ENCODE measurements at regions not wholly inside any gene's neighbourhood (a gene's known extent, or its start where the extent isn't known, plus 50 kb on each side); places are given as distances from the start of the nearest gene placed in this dataset.

GRCh38 chr13:109870696-109871370 is 84.5 kb upstream of the IRS2 start:
- Histone ChIP-seq H3K36me3 (no peaks in the 10 kb centered on the region), H3K27me3 (no peaks in the 10 kb centered on the region), H3K9me3 (no peaks in the 10 kb centered on the region), H3K27ac (no peak overlapping the region), H3K4me3 (no peak overlapping the region), H3K4me1 (peaks cover 0 to 34% (median 14%) of the 10 kb centered on the region in 4 donors)
- TF ChIP-seq, protein P1, sequence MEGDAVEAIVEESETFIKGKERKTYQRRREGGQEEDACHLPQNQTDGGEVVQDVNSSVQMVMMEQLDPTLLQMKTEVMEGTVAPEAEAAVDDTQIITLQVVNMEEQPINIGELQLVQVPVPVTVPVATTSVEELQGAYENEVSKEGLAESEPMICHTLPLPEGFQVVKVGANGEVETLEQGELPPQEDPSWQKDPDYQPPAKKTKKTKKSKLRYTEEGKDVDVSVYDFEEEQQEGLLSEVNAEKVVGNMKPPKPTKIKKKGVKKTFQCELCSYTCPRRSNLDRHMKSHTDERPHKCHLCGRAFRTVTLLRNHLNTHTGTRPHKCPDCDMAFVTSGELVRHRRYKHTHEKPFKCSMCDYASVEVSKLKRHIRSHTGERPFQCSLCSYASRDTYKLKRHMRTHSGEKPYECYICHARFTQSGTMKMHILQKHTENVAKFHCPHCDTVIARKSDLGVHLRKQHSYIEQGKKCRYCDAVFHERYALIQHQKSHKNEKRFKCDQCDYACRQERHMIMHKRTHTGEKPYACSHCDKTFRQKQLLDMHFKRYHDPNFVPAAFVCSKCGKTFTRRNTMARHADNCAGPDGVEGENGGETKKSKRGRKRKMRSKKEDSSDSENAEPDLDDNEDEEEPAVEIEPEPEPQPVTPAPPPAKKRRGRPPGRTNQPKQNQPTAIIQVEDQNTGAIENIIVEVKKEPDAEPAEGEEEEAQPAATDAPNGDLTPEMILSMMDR (IDR thresholded peaks at IDR 0.05): no peak
- DNase-seq: no peak
- intact Hi-C loops (cut with DNase I; ENCODE audit: low total_unique reads): no loop called here

DNA sequence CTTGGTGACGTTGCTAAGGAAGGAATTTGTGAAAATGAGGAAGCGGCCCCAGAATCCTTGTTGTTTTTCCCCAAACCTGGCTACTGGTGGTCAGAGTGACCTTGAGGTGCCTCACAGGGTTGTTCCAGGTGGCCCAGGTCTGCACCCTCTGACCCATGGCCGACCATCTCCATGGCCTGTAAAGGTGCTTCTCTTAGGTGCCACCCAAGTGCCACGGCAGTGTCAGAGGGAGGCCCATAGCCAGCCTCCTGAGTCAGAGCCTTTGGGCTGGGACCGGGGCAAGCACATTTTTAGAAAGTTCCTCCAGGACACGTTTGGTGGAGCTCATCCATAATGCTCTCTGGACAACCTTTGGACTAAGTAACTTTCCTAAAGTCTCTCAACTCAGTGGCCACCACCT is 83.9 kb upstream of the IRS2 start:
- TF ChIP-seq, protein P1 (IDR thresholded peaks at IDR 0.05): no peak
- DNase-seq: no peak
- Histone ChIP-seq H3K27ac (peak overlapping the region; percentile 29 to 48), H3K4me3 (peak overlapping the region; percentile 44 to 48), H3K27me3 (no peaks in the 10 kb centered on the region), H3K4me1 (peaks cover 0 to 28% (median 9%) of the 10 kb centered on the region in 4 donors), H3K36me3 (no peaks in the 10 kb centered on the region), H3K9me3 (no peaks in the 10 kb centered on the region)
- intact Hi-C loops (cut with DNase I; ENCODE audit: low total_unique reads): no loop called here

GRCh38 chr13:109869312-109870237 is 83.2 kb upstream of the IRS2 start:
- DNase-seq: peak; percentile 27 to 88
- no peaks in the 10 kb centered on the region for H3K27me3 ChIP-seq
- no peaks in the 10 kb centered on the region for H3K9me3 ChIP-seq
- peaks cover 0 to 21% (median 6%) of the 10 kb centered on the region in 4 donors for H3K4me1 ChIP-seq
- H3K27ac ChIP-seq: peak overlapping the region; percentile 29 to 48
- TF ChIP-seq, protein P1 (IDR thresholded peaks at IDR 0.05): no peak
- H3K4me3 ChIP-seq: peak overlapping the region; percentile 44 to 48
- no peaks in the 10 kb centered on the region for H3K36me3 ChIP-seq
- intact Hi-C loops (cut with DNase I; ENCODE audit: low total_unique reads): no loop called here

DNA sequence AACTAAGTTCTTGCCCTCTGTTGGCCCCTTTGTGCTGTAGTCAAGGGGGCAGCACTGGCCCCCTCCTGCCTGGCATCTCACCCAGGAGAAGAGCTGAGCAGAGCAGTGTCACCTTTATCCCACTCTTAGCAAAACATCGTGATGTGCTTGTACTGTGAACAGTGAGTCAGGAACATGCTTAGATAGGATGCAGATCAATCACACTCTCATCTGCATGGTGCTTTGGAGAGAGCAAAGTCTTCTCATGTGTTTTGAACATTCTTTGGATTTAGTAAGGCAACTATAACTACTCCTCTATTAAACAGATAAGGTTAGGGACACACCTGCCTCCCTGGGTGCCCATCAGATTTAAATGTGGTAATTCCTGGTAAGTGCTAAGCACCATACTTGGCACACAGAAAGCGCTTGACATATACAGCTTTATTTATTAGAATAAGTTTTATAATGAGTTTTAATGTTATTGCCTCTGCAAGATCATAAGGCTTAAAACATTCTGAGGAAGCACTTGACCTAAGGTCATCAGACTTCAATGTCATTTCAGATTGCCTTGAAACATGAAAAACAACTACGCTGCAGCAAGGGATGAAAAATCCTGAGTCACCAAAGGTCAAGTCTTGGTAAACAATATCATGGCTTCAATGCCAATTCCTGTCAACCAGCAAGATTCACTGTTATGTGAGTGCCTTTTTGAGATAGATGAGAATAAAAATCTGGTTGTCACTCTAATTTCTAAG is 82.4 kb upstream of the IRS2 start:
- Histone ChIP-seq H3K4me3 (peak overlapping the region; percentile 44 to 48), H3K9me3 (no peaks in the 10 kb centered on the region), H3K27ac (peak overlapping the region; percentile 29 to 48), H3K4me1 (peaks cover 0 to 17% (median 0%) of the 10 kb centered on the region in 4 donors), H3K36me3 (no peaks in the 10 kb centered on the region), H3K27me3 (no peaks in the 10 kb centered on the region)
- no peak for DNase-seq
- TF ChIP-seq, protein P1 (IDR thresholded peaks at IDR 0.05): no peak
- intact Hi-C loops (cut with DNase I; ENCODE audit: low total_unique reads): no loop called here

DNA sequence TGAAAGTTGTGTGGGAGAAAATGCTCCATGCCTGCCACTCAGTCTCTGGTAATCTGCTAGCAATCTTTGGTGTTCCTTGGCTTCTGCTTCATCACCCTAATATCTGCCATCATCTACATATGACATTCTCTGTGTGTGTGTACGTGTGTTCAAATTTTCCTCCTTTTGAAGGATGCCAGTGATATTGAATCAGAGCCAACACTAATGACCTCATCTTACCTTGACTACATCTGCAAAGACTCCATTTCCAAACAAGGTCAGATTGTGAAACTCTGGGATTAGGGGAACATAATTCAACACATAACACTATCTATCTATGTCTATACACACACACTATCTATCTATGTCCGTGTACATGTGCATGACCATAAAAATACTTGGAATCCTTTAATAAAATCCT is 81.4 kb upstream of the IRS2 start:
- Histone ChIP-seq H3K4me3 (no peak overlapping the region), H3K27ac (no peak overlapping the region), H3K9me3 (no peaks in the 10 kb centered on the region), H3K4me1 (peaks cover 0 to 17% (median 0%) of the 10 kb centered on the region in 4 donors), H3K27me3 (no peaks in the 10 kb centered on the region), H3K36me3 (no peaks in the 10 kb centered on the region)
- intact Hi-C loops (cut with DNase I; ENCODE audit: low total_unique reads): no loop called here
- DNase-seq: no peak
- TF ChIP-seq, protein P1 (IDR thresholded peaks at IDR 0.05): no peak
